Epithelial cell of proximal tubule (primary cell): ENCODE measurements at regions not wholly inside any gene's neighbourhood (a gene's known extent, or its start where the extent isn't known, plus 50 kb on each side); places are given as distances from the start of the nearest gene placed in this dataset.

Source experiments
- DNase-seq: peaks from one replicate; pipeline ENCODE4 v3.0.0-alpha.2; 2011; ENCODE audit warnings: low read depth
- H3K4me3 ChIP-seq: 2 replicates; pipeline ENCODE4 v1.5.1; 2011; ENCODE audit warnings: low read depth, mild to moderate bottlenecking, low read length
- CTCF ChIP-seq: conservative IDR thresholded peaks from 2 replicates; pipeline ENCODE4 v1.5.1; 2012; ENCODE audit warnings: low read depth, mild to moderate bottlenecking, low read length

DNA sequence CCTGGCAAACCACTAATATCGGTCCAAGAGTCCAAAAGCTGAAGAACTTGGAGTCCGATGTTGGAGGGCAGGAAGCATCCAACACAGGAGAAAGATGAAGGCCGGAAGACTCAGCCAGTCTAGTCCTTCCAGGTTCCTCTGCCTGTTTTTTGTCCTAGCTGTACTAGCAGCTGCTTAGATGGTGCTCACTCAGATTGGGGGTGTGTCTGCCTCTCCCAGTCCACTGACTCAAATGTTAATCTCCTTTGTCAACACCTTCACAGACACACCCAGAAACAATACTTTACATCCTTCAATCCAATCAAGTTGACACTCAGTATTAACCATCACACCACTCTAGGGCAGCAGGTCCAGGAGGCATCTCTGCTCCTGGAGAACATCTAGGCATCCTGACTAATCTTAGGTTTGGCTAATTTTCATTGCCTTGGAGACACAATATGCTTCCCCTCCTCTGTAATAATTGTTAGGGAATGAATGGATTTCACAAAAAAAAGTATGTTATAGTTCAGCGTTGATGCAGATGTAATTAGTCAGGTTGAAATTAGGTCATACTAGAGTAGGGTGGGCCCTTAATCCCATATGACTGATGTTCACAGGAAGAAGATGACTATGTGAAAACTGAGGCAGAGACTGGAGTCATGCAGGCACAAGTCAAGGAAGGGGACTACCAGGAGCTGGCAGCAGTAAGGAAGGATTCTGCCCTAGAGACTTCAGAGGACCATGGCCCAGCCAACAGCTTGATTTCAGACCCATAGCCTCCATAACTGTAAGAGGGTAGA lies 183.4 kb downstream of the RBM26 start:
- no peak for TF ChIP-seq CTCF
- no peak for DNase-seq

GRCh38 chr13:79212064-79212619 lies 193.9 kb downstream of the RBM26 start:
- no peak overlapping the region for H3K4me3 ChIP-seq
- no peak for TF ChIP-seq CTCF
- DNase-seq: no peak

More for the DNA sequence above, 183.4 kb downstream of the RBM26 start:
- H3K4me3 ChIP-seq: no peak overlapping the region

DNA sequence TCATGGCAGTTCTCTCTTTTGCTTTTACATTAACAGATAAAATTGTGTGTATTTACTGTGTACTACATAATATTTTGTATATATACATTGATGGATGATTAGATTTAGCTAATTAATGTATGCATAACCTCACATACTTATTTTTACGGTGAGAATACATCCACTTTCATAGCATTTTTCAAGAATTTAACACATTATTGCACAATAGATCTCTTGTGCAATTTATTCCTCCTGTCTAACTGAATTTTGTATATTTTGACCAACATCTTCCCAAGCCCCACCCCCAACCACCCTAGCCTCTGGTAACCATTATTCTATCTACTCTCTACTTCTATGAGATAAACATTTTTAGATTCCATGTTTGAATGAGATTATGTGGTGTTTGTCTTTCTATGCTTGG lies 194.7 kb downstream of the RBM26 start:
- H3K4me3 ChIP-seq: no peak overlapping the region
- no peak for TF ChIP-seq CTCF

GRCh38 chr13:79197933-79198332 lies 208.1 kb downstream of the RBM26 start:
- DNase-seq: no peak
- no peak overlapping the region for H3K4me3 ChIP-seq
- TF ChIP-seq CTCF: no peak

More for the DNA sequence above, 194.7 kb downstream of the RBM26 start:
- no peak for DNase-seq

- no peak for TF ChIP-seq CTCF
- H3K4me3 ChIP-seq: no peak overlapping the region
These were observed 209.2 kb downstream of the RBM26 start for GRCh38 chr13:79196843-79197242.

GRCh38 chr13:79196366-79196765 lies 209.7 kb downstream of the RBM26 start:
- H3K4me3 ChIP-seq: no peak overlapping the region
- DNase-seq: no peak
- TF ChIP-seq CTCF: no peak

More at GRCh38 chr13:79196843-79197242, 209.2 kb downstream of the RBM26 start:
- DNase-seq: no peak

- no peak for DNase-seq
- no peak for TF ChIP-seq CTCF
- H3K4me3 ChIP-seq: no peak overlapping the region
These were observed 211.3 kb downstream of the RBM26 start for GRCh38 chr13:79194727-79195126.
